SK-N-SH treated with all-trans-retinoic acid at 6 μM for 48 hours (cell line): ENCODE measurements at regions not wholly inside any gene's neighbourhood (a gene's known extent, or its start where the extent isn't known, plus 50 kb on each side); places are given as distances from the start of the nearest gene placed in this dataset.
"Not testable (repeated sequence)": the region's sequence is repeated elsewhere in the genome, so short reads cannot be mapped to it uniquely, and the experiment has no call there.

Experiments used
- ATAC-seq: fragments of 200-7000 bp; cut with Tn5 transposase; 3 replicates; pipeline ENCODE4 v1.9.1; 2020; ENCODE audit warnings: mild to moderate bottlenecking, moderate library complexity
- ARNTL ChIP-seq: fragments of 450-650 bp; formaldehyde crosslinking; IDR thresholded peaks from 2 replicates; pipeline ENCODE4 v1.5.0; 2020; ENCODE audit warnings: low read depth, mild to moderate bottlenecking, moderate library complexity, borderline replicate concordance
- BACH2 ChIP-seq: fragments of 250-450 bp; sonication (Bioruptor Pico); IDR thresholded peaks from 2 replicates; pipeline ENCODE4 v1.9.0; 2021; ENCODE audit warnings: mild to moderate bottlenecking, borderline replicate concordance
- CREB5 ChIP-seq: fragments of 250-450 bp; sonication (Bioruptor Pico); IDR thresholded peaks from 2 replicates; pipeline ENCODE4 v1.5.1; 2020; ENCODE audit warnings: low read depth, mild to moderate bottlenecking, moderate library complexity
- CSDC2 ChIP-seq: fragments of 250-450 bp; sonication (Bioruptor Pico); IDR thresholded peaks from 2 replicates; pipeline ENCODE4 v1.5.0; 2020; ENCODE audit warnings: mild to moderate bottlenecking, moderate library complexity
- CSRNP3 ChIP-seq: fragments of 250-450 bp; sonication (Bioruptor Pico); IDR thresholded peaks from 2 replicates; pipeline ENCODE4 v1.5.1; 2021; ENCODE audit warnings: mild to moderate bottlenecking, moderate library complexity
- ESRRG ChIP-seq: fragments of 250-450 bp; sonication (Bioruptor Pico); IDR thresholded peaks from 2 replicates; pipeline ENCODE4 v1.6.1; 2021; ENCODE audit warnings: mild to moderate bottlenecking
- ISL1 ChIP-seq: fragments of 250-450 bp; sonication (Bioruptor Pico); IDR thresholded peaks from 2 replicates; pipeline ENCODE4 v2.1.2; 2022; ENCODE audit warnings: mild to moderate bottlenecking, moderate library complexity
- OSR1 ChIP-seq: fragments of 250-450 bp; sonication (Bioruptor Pico); IDR thresholded peaks from 2 replicates; pipeline ENCODE4 v1.8.0; 2022; ENCODE audit warnings: moderate library complexity, mild to moderate bottlenecking, inconsistent platforms
- PATZ1 ChIP-seq: fragments of 250-450 bp; sonication (Bioruptor Pico); IDR thresholded peaks from 2 replicates; pipeline ENCODE4 v1.8.0; 2020; ENCODE audit warnings: mild to moderate bottlenecking, moderate library complexity, borderline replicate concordance
- POU6F1 ChIP-seq: fragments of 250-450 bp; sonication (Bioruptor Pico); IDR thresholded peaks from 2 replicates; pipeline ENCODE4 v1.8.0; 2021; ENCODE audit warnings: low read depth, mild to moderate bottlenecking, moderate library complexity, borderline replicate concordance
- PPARA ChIP-seq: fragments of 250-450 bp; sonication (Bioruptor Pico); IDR thresholded peaks from 2 replicates; pipeline ENCODE4 v1.5.0; 2020; ENCODE audit warnings: mild to moderate bottlenecking, borderline replicate concordance
- RARB ChIP-seq: fragments of 250-450 bp; sonication (Bioruptor Pico); IDR thresholded peaks from 2 replicates; pipeline ENCODE4 v1.8.0; 2021; ENCODE audit warnings: mild to moderate bottlenecking, moderate library complexity
- SNAI2 ChIP-seq: fragments of 250-450 bp; sonication (Bioruptor Pico); IDR thresholded peaks from 2 replicates; pipeline ENCODE4 v1.5.0; 2020; ENCODE audit warnings: mild to moderate bottlenecking, moderate library complexity
- TCF4 ChIP-seq: fragments of 250-450 bp; sonication (Bioruptor Pico); IDR thresholded peaks from 2 replicates; pipeline ENCODE4 v1.8.0; 2021; ENCODE audit warnings: mild to moderate bottlenecking, moderate library complexity, borderline replicate concordance
- TOX ChIP-seq: fragments of 250-450 bp; sonication (Bioruptor Pico); IDR thresholded peaks from 2 replicates; pipeline ENCODE4 v1.8.0; 2021; ENCODE audit warnings: mild to moderate bottlenecking, moderate library complexity, borderline replicate concordance
- TSHZ2 ChIP-seq: fragments of 250-450 bp; sonication (Bioruptor Pico); IDR thresholded peaks from 2 replicates; pipeline ENCODE4 v1.5.0; 2020; ENCODE audit warnings: mild to moderate bottlenecking, moderate library complexity
- ZC3H10 ChIP-seq: fragments of 250-450 bp; sonication (Bioruptor Pico); IDR thresholded peaks from 2 replicates; pipeline ENCODE4 v1.5.1; 2021; ENCODE audit warnings: mild to moderate bottlenecking, moderate library complexity
- ZFP3 ChIP-seq: fragments of 250-450 bp; sonication (Bioruptor Pico); IDR thresholded peaks from 2 replicates; pipeline ENCODE4 v1.5.0; 2020; ENCODE audit warnings: mild to moderate bottlenecking, moderate library complexity
- ZFP30 ChIP-seq: fragments of 450-650 bp; formaldehyde crosslinking; IDR thresholded peaks from 2 replicates; pipeline ENCODE4 v1.5.0; 2022; ENCODE audit warnings: mild to moderate bottlenecking, moderate library complexity
- ZNF565 ChIP-seq: fragments of 450-650 bp; formaldehyde crosslinking; conservative IDR thresholded peaks from 2 replicates; pipeline ENCODE4 v1.5.0; 2020; ENCODE audit warnings: low read depth, mild to moderate bottlenecking, moderate library complexity
- ZNF8 ChIP-seq: fragments of 450-650 bp; formaldehyde crosslinking; IDR thresholded peaks from 2 replicates; pipeline ENCODE4 v1.5.0; 2020; ENCODE audit warnings: mild to moderate bottlenecking, moderate library complexity

GRCh38 chr2:80942766-80943165, 638.2 kb upstream of the LRRTM1 start:
- no peak for ATAC-seq
- TF ChIP-seq ZFP30 (CRISPR knock-in tag) (no peak), ESRRG (no peak), ZFP3 (CRISPR knock-in tag) (no peak), CSRNP3 (CRISPR knock-in tag) (no peak), POU6F1 (CRISPR knock-in tag) (no peak)

- TF ChIP-seq TCF4 (CRISPR knock-in tag) = no peak
- TF ChIP-seq ISL1 (CRISPR knock-in tag) = no peak
- TF ChIP-seq PPARA (CRISPR knock-in tag) = no peak
- TF ChIP-seq ZNF565 (CRISPR knock-in tag) = no peak
- TF ChIP-seq CSRNP3 (CRISPR knock-in tag) = no peak
- no peak for TF ChIP-seq ZFP30 (CRISPR knock-in tag)
- TF ChIP-seq TSHZ2 (CRISPR knock-in tag) = no peak
- TF ChIP-seq ZFP3 (CRISPR knock-in tag) = no peak
- TF ChIP-seq OSR1 (CRISPR knock-in tag) = no peak
- no peak for TF ChIP-seq ZNF8 (CRISPR knock-in tag)
- TF ChIP-seq ARNTL = no peak
- TF ChIP-seq BACH2 (CRISPR knock-in tag) = no peak
- TF ChIP-seq CSDC2 (CRISPR knock-in tag) = no peak
- TF ChIP-seq ZC3H10 (CRISPR knock-in tag) = no peak
- TF ChIP-seq ESRRG = no peak
- no peak for TF ChIP-seq TOX (CRISPR knock-in tag)
- ATAC-seq = no peak
These were observed 633.9 kb upstream of the LRRTM1 start for GRCh38 chr2:80938463-80938862.

GRCh38 chr2:80931820-80932219, 627.3 kb upstream of the LRRTM1 start:
- not testable (repeated sequence) for ATAC-seq

- TF ChIP-seq SNAI2 (CRISPR knock-in tag) = no peak
- no peak for TF ChIP-seq ARNTL
- no peak for TF ChIP-seq ZNF8 (CRISPR knock-in tag)
- TF ChIP-seq ISL1 (CRISPR knock-in tag) = no peak
- no peak for TF ChIP-seq CREB5 (CRISPR knock-in tag)
- no peak for TF ChIP-seq RARB (CRISPR knock-in tag)
- TF ChIP-seq ZFP3 (CRISPR knock-in tag) = no peak
- no peak for TF ChIP-seq ESRRG
- no peak for TF ChIP-seq PATZ1 (CRISPR knock-in tag)
- TF ChIP-seq ZFP30 (CRISPR knock-in tag) = no peak
- TF ChIP-seq CSDC2 (CRISPR knock-in tag) = no peak
- ATAC-seq = no peak
These were observed 626.2 kb upstream of the LRRTM1 start for GRCh38 chr2:80930777-80931176.
